ENCODE measurements at regions not wholly inside any gene's neighbourhood (a gene's known extent, or its start where the extent isn't known, plus 50 kb on each side); places are given as distances from the start of the nearest gene placed in this dataset.

GRCh38 chr7:1314021-1314907, 81.6 kb downstream of the UNCX start:
- Histone ChIP-seq H3K27ac (no peak overlapping the region), H3K4me1 (ENCODE audit: low read depth) (no peaks in the 10 kb centered on the region), H3K9me3 (ENCODE audit: low read depth) (no peaks in the 10 kb centered on the region), H3K36me3 (no peaks in the 10 kb centered on the region), H3K27me3 (no peaks in the 10 kb centered on the region), H3K4me3 (no peak overlapping the region)
- no peak for DNase-seq (ENCODE audit: low read depth in 1 of 2, low spot score in 1 of 2)
- no peak for TF ChIP-seq CTCF (IDR thresholded peaks at IDR 0.05; ENCODE audit: low read depth, low read length)

- DNase-seq (ENCODE audit: low read depth in 1 of 2, low spot score in 1 of 2): no peak
- no peak for TF ChIP-seq CTCF (IDR thresholded peaks at IDR 0.05; ENCODE audit: low read depth, low read length)
- no peaks in the 10 kb centered on the region for H3K4me1 ChIP-seq (ENCODE audit: low read depth)
- no peak overlapping the region for H3K4me3 ChIP-seq
- no peak overlapping the region for H3K27ac ChIP-seq
- no peaks in the 10 kb centered on the region for H3K27me3 ChIP-seq
- H3K9me3 ChIP-seq (ENCODE audit: low read depth): no peaks in the 10 kb centered on the region
- H3K36me3 ChIP-seq: no peaks in the 10 kb centered on the region
These were observed 82.3 kb downstream of the UNCX start for GRCh38 chr7:1314908-1315450.

- Histone ChIP-seq H3K36me3 (no peaks in the 10 kb centered on the region), H3K9me3 (ENCODE audit: low read depth) (no peaks in the 10 kb centered on the region), H3K4me1 (ENCODE audit: low read depth) (no peaks in the 10 kb centered on the region), H3K27ac (no peak overlapping the region), H3K27me3 (no peaks in the 10 kb centered on the region), H3K4me3 (no peak overlapping the region)
- DNase-seq (ENCODE audit: low read depth in 1 of 2, low spot score in 1 of 2): no peak
- TF ChIP-seq CTCF (IDR thresholded peaks at IDR 0.05; ENCODE audit: low read depth, low read length): no peak
These were observed 83.4 kb downstream of the UNCX start for GRCh38 chr7:1316086-1316485.

- Histone ChIP-seq H3K27me3 (no peaks in the 10 kb centered on the region), H3K36me3 (no peaks in the 10 kb centered on the region), H3K9me3 (ENCODE audit: low read depth) (no peaks in the 10 kb centered on the region), H3K27ac (no peak overlapping the region), H3K4me3 (no peak overlapping the region), H3K4me1 (ENCODE audit: low read depth) (no peaks in the 10 kb centered on the region)
- DNase-seq (ENCODE audit: low read depth in 1 of 2, low spot score in 1 of 2): no peak
- no peak for TF ChIP-seq CTCF (IDR thresholded peaks at IDR 0.05; ENCODE audit: low read depth, low read length)
These were observed 85.0 kb downstream of the UNCX start for GRCh38 chr7:1317646-1318045.

- no peak for DNase-seq (ENCODE audit: low read depth in 1 of 2, low spot score in 1 of 2)
- TF ChIP-seq CTCF (IDR thresholded peaks at IDR 0.05; ENCODE audit: low read depth, low read length): no peak
These were observed 85.4 kb downstream of the UNCX start for GRCh38 chr7:1318051-1318450.

More at GRCh38 chr7:1318051-1318450, 85.4 kb downstream of the UNCX start:
- Histone ChIP-seq H3K36me3 (no peaks in the 10 kb centered on the region), H3K9me3 (ENCODE audit: low read depth) (no peaks in the 10 kb centered on the region), H3K4me1 (ENCODE audit: low read depth) (no peaks in the 10 kb centered on the region), H3K4me3 (no peak overlapping the region), H3K27ac (no peak overlapping the region), H3K27me3 (no peaks in the 10 kb centered on the region)

Data from cardiac muscle cell (in vitro differentiated cells and primary cell).